ENCODE measurements at regions not wholly inside any gene's neighbourhood (a gene's known extent, or its start where the extent isn't known, plus 50 kb on each side); places are given as distances from the start of the nearest gene placed in this dataset.

DNA sequence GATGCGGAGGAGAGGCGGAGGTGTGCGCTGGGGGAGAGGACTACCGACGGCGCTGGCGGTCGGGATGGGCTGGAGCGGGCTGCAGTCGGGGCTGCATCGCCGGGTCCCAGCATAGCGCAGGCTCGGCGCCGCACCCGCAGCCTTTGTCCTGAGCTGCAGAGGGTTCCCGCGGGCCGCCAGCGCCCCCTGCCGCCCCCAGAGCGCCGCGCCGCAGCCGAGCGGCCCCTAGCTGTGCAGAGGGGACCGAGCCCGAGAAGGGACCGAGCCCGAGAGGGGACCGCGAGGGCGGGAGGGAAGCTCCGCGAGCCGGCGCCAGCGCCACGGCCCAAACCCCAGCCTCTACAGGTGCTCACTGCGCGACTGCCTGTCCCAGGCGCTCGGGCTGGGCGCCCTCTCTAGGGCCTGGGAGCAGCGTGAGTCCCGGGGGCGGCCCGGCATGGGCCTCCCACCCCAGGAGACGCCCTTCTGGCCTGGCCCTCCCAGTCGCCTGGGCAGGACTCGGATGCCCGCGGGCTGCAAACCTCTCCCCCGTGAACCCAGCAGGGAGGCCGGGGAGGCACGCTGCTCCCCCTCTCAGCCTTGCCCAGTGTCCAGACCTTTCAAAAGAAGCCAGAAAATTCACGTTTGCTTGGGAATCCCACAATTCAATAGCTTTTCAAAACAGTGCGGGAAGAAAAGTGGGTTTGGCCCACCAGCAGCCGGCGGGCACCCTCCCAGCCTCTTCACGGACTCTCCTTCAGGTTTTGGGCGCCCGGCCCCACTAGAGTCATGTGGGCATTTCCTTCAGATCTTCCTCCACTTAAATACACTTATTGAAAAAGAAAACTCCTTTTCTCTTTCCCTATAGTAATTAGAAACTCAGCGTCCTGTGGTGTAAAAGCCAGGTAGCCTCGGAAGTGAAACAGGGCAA is 134.7 kb downstream of the TPRA1 start:
- TF ChIP-seq CTCF (IDR thresholded peaks at IDR 0.05; ENCODE audit: low read length): peak; percentile 69
- TF ChIP-seq EZH2 (IDR thresholded peaks at IDR 0.05; ENCODE audit: borderline replicate concordance, low read length): no peak

Measured in OCI-LY1 (cell line).